ENCODE measurements at regions not wholly inside any gene's neighbourhood (a gene's known extent, or its start where the extent isn't known, plus 50 kb on each side); places are given as distances from the start of the nearest gene placed in this dataset.
A peak's percentile ranks its signal among the peaks of the same experiment; 100 is the strongest.

- H3K4me3 ChIP-seq (ENCODE audit: control insufficient read depth, low read depth, low read length) = no peak overlapping the region
- DNase-seq (ENCODE audit: low read depth) = no peak
- no peak for TF ChIP-seq CTCF (conservative IDR thresholded peaks at IDR 0.05; ENCODE audit: control insufficient read depth, insufficient read depth, low read depth, low read length)
Observed at GRCh38 chr20:11843289-11843688, 74.4 kb upstream of the BTBD3 start.

GRCh38 chr20:11844691-11845090 is 73.0 kb upstream of the BTBD3 start:
- no peak for TF ChIP-seq CTCF (conservative IDR thresholded peaks at IDR 0.05; ENCODE audit: control insufficient read depth, insufficient read depth, low read depth, low read length)
- DNase-seq (ENCODE audit: low read depth) = peak; percentile 53
- no peak overlapping the region for H3K4me3 ChIP-seq (ENCODE audit: control insufficient read depth, low read depth, low read length)

GRCh38 chr20:11845340-11845739 is 72.4 kb upstream of the BTBD3 start:
- no peak overlapping the region for H3K4me3 ChIP-seq (ENCODE audit: control insufficient read depth, low read depth, low read length)
- DNase-seq (ENCODE audit: low read depth) = no peak
- TF ChIP-seq CTCF (conservative IDR thresholded peaks at IDR 0.05; ENCODE audit: control insufficient read depth, insufficient read depth, low read depth, low read length) = no peak

- DNase-seq (ENCODE audit: low read depth) = no peak
- TF ChIP-seq CTCF (conservative IDR thresholded peaks at IDR 0.05; ENCODE audit: control insufficient read depth, insufficient read depth, low read depth, low read length) = no peak
- no peak overlapping the region for H3K4me3 ChIP-seq (ENCODE audit: control insufficient read depth, low read depth, low read length)
Observed at GRCh38 chr20:11846131-11846530, 71.6 kb upstream of the BTBD3 start.

- no peak overlapping the region for H3K4me3 ChIP-seq (ENCODE audit: control insufficient read depth, low read depth, low read length)
- TF ChIP-seq CTCF (conservative IDR thresholded peaks at IDR 0.05; ENCODE audit: control insufficient read depth, insufficient read depth, low read depth, low read length) = no peak
- DNase-seq (ENCODE audit: low read depth) = no peak
Observed at GRCh38 chr20:11847827-11848226, 69.9 kb upstream of the BTBD3 start.

- no peak overlapping the region for H3K4me3 ChIP-seq (ENCODE audit: control insufficient read depth, low read depth, low read length)
- peak; percentile 40 for DNase-seq (ENCODE audit: low read depth)
- no peak for TF ChIP-seq CTCF (conservative IDR thresholded peaks at IDR 0.05; ENCODE audit: control insufficient read depth, insufficient read depth, low read depth, low read length)
Observed at GRCh38 chr20:11849270-11849915, 68.3 kb upstream of the BTBD3 start.

Data from fibroblast of mammary gland (primary cell).